Osteocyte (in vitro differentiated cells): ENCODE measurements at regions not wholly inside any gene's neighbourhood (a gene's known extent, or its start where the extent isn't known, plus 50 kb on each side); places are given as distances from the start of the nearest gene placed in this dataset.

ENCODE experiments used
- DNase-seq: peaks from one replicate; pipeline ENCODE4 v3.0.0; 2021; ENCODE audit warnings: mixed read lengths; ENCODE audit not compliant: unreplicated experiment; ENCODE audit errors: extremely low spot score
- H3K27ac Mint-ChIP-seq: one replicate; pipeline ENCODE4 v1.8.0; 2021; ENCODE audit warnings: mild to moderate bottlenecking, mixed read lengths; ENCODE audit not compliant: unreplicated experiment
- H3K27me3 Mint-ChIP-seq: one replicate; pipeline ENCODE4 v1.8.0; 2021; ENCODE audit warnings: mixed read lengths; ENCODE audit not compliant: unreplicated experiment
- H3K36me3 Mint-ChIP-seq: one replicate; pipeline ENCODE4 v1.8.0; 2021; ENCODE audit warnings: mixed read lengths; ENCODE audit not compliant: unreplicated experiment
- H3K4me1 Mint-ChIP-seq: one replicate; pipeline ENCODE4 v1.8.0; 2021; ENCODE audit warnings: mixed read lengths; ENCODE audit not compliant: unreplicated experiment
- H3K4me3 Mint-ChIP-seq: one replicate; pipeline ENCODE4 v1.8.0; 2021; ENCODE audit warnings: mild to moderate bottlenecking, moderate library complexity, mixed read lengths; ENCODE audit not compliant: unreplicated experiment
- H3K9me3 Mint-ChIP-seq: one replicate; pipeline ENCODE4 v1.8.0; 2021; ENCODE audit warnings: mixed read lengths; ENCODE audit not compliant: unreplicated experiment
- TF ChIP-seq, protein P1 (sequence below): fragments of 200-600 bp; sonication (generic); IDR thresholded peaks from 2 replicates; pipeline ENCODE4 v1.5.0; 2021; ENCODE audit warnings: antibody characterized with exemption, mild to moderate bottlenecking, moderate library complexity

DNA sequence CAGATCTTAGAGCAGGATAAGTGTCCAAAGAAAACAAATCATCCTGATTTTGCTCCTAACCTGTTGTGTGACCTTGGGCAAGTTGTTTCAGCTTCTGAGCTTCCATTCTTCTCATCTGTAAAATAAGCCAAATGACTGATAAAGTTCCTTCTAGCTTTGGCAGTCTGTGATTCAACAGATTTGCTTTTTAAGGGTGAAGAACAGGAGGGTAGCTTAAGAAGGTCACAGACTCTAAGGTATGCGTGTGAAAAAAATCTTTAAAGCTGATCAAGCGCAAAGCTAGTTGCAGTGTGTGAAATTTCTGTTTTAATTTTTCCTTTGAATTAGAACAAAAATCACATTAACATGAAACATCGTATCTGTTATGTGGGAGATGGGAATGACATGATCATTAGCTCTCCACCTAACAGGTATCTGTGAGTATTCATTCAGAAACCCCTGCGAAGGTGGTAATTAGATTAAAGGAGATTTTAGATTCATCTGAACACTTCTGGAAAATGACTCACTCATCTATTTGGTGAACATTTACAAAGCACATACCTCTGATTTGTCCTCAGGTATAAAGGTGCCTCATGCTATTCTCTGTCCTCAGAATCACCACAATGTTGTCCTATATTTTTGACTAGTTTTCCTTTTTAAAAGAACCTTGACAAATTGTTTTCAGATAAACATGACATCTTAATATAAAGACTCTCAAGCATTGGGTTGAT is 131.9 kb upstream of the CPM start:
- TF ChIP-seq, protein P1, sequence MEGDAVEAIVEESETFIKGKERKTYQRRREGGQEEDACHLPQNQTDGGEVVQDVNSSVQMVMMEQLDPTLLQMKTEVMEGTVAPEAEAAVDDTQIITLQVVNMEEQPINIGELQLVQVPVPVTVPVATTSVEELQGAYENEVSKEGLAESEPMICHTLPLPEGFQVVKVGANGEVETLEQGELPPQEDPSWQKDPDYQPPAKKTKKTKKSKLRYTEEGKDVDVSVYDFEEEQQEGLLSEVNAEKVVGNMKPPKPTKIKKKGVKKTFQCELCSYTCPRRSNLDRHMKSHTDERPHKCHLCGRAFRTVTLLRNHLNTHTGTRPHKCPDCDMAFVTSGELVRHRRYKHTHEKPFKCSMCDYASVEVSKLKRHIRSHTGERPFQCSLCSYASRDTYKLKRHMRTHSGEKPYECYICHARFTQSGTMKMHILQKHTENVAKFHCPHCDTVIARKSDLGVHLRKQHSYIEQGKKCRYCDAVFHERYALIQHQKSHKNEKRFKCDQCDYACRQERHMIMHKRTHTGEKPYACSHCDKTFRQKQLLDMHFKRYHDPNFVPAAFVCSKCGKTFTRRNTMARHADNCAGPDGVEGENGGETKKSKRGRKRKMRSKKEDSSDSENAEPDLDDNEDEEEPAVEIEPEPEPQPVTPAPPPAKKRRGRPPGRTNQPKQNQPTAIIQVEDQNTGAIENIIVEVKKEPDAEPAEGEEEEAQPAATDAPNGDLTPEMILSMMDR = no peak
- Mint-ChIP-seq H3K4me3 (no peak overlapping the region), H3K36me3 (no peaks in the 10 kb centered on the region), H3K4me1 (no peaks in the 10 kb centered on the region), H3K27me3 (no peaks in the 10 kb centered on the region), H3K9me3 (no peaks in the 10 kb centered on the region), H3K27ac (no peak overlapping the region)
- no peak for DNase-seq

DNA sequence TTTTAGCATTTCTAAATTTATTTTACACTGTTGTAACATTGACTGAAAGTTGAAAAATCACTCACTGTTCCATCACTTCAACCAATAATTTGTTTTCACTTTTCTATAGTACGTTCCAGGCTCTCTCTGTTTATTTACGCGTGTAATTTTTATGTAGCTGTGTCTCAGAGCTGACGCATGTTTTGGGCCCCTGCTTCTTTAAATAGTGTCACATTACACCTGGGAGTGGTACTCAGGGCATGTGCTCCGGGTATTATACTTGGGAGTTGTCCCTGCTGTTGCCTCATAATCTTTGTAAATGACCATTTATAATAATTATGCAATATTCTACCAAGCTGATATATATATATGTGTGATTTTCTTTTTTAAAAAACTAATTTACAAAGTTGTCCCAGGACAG is 132.8 kb upstream of the CPM start:
- DNase-seq = no peak
- no peak overlapping the region for H3K4me3 Mint-ChIP-seq
- no peaks in the 10 kb centered on the region for H3K27me3 Mint-ChIP-seq
- no peak overlapping the region for H3K27ac Mint-ChIP-seq
- H3K4me1 Mint-ChIP-seq = no peaks in the 10 kb centered on the region
- TF ChIP-seq, protein P1 = no peak
- no peaks in the 10 kb centered on the region for H3K9me3 Mint-ChIP-seq
- H3K36me3 Mint-ChIP-seq = no peaks in the 10 kb centered on the region

DNA sequence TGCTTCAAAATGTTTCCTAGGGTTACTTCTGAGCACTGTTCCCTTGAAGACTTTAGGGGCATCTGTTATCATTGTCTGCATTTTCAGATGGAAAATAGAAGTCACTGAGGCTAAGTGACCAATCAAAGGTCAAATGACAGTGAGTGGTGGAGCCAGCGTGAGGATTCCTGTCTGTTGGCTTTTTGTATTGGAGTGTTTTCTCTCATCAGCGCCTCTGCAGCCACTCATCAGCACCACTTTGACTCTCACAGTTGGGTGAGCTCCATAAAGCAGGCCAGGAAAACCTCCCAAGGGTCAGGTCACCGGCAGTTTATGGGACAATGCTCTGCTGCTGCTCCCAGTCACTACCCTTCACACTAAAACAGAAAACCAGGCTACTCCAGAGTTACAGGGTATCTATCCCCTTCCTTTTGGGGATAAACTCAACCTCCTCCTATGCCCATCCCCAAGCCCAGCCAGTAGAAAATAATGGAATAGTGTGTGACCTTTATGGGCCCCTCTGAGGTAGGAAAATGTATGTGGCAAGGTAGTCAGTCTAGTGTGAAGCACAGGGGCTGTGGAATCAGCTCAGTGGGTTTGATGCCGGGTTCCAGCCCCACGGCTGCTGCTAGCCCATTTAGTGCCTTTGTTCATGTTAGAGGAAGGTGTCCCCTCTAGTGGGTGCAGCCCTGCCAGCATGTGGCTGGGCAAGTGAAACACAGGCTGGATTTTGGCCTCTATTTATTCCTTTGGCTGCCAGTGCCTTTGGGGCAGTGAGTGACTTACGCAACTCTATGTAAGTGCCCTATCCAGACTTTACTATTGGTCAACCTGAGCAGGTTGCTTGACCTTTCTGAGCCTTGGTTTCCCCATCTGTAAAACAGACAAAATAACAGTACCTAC is 133.8 kb upstream of the CPM start:
- Mint-ChIP-seq H3K4me1 (no peaks in the 10 kb centered on the region), H3K4me3 (no peak overlapping the region), H3K27me3 (no peaks in the 10 kb centered on the region), H3K36me3 (no peaks in the 10 kb centered on the region), H3K9me3 (no peaks in the 10 kb centered on the region), H3K27ac (no peak overlapping the region)
- no peak for DNase-seq
- TF ChIP-seq, protein P1 = no peak

DNA sequence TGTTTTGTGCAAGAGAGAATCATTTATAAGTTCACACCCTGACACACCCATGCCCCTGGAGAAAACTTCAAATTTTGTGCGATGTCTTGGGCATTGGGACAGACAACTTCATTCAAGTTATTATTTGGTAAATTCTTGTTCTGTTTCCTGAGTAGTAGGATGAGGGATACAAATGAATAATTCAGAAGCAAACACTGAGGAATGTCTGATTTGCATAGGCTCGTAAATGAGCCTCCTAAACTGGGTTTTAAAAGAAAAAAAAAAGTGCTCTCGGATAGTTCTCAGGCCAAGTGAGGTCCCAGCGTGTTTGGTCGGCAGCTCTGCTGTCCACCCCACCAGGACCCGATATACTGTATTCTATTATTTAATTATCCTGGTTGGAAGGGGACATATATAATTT is 134.7 kb upstream of the CPM start:
- peaks cover 3% of the 10 kb centered on the region for H3K27me3 Mint-ChIP-seq
- H3K4me3 Mint-ChIP-seq = no peak overlapping the region
- no peaks in the 10 kb centered on the region for H3K4me1 Mint-ChIP-seq
- no peaks in the 10 kb centered on the region for H3K36me3 Mint-ChIP-seq
- H3K9me3 Mint-ChIP-seq = no peaks in the 10 kb centered on the region
- DNase-seq = no peak
- TF ChIP-seq, protein P1 = no peak
- no peak overlapping the region for H3K27ac Mint-ChIP-seq

DNA sequence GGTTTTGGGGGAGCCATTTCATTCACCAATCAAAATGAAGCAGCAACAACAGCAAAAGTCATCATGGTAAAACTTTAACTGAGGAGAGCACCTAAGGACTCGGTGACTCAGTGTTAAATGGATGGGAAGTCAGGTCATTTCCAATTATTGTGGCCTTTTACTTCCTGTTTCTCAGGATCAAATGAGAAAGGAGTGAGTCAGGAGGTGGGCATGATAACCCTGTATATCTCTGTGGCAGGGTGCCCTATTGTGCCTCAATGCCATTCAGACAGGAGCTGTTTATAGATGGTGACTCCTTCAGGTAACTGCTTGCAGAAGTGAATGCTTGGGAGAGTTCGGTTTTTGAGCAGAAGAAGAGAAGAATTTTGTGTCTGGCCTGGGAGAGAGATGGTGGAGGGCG is 135.5 kb upstream of the CPM start:
- TF ChIP-seq, protein P1 = no peak
- DNase-seq = no peak
- Mint-ChIP-seq H3K36me3 (no peaks in the 10 kb centered on the region), H3K4me1 (no peaks in the 10 kb centered on the region), H3K27ac (no peak overlapping the region), H3K9me3 (no peaks in the 10 kb centered on the region), H3K4me3 (no peak overlapping the region), H3K27me3 (peaks cover 10% of the 10 kb centered on the region)
